Upper lobe of left lung (tissue), 4 donors: ENCODE measurements at regions not wholly inside any gene's neighbourhood (a gene's known extent, or its start where the extent isn't known, plus 50 kb on each side); places are given as distances from the start of the nearest gene placed in this dataset.

Source experiments
- EP300 ChIP-seq, 4 donors: sonication (generic); formaldehyde crosslinking; IDR thresholded peaks; one replicate each; pipeline ENCODE4 v1.5.1; 2017; ENCODE audit warnings: antibody characterized with exemption in 4 of 4, control low read depth in 2 of 4
- POLR2A ChIP-seq, 4 donors: fragments of 450-650 bp; IDR thresholded peaks; one replicate each; pipeline ENCODE4 v1.5.1; 2016 to 2017; ENCODE audit warnings: antibody characterized with exemption in 4 of 4, mild to moderate bottlenecking in 2 of 4
- POLR2AphosphoS5 ChIP-seq, 2 donors: sonication (generic); formaldehyde crosslinking; IDR thresholded peaks; one replicate each; pipeline ENCODE4 v1.5.1; 2017; ENCODE audit warnings: antibody characterized with exemption in 2 of 2

DNA sequence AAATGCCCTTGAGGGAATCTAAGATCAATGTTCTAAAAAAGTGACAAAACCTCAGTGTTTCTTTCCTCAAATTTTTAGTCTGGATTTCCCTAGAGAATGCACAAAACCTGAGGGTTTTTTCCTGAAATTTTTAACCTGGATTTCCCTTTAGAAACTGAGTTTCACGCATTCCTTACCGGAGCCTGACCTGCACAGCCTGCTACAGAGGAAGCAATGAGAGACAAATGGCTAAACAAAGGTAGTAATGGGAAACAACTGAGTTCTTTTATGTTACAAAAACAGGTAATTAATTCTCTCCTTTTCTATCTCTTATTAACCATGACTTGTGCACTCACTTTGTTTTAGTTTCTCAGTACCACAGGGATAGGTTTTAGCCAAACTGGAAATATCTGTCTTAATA lies 281.7 kb upstream of the NT5E start:
- TF ChIP-seq EP300 (IDR thresholded peaks at IDR 0.05) = no peak
- TF ChIP-seq POLR2A (IDR thresholded peaks at IDR 0.05) = no peak
- TF ChIP-seq POLR2AphosphoS5 (IDR thresholded peaks at IDR 0.05) = no peak
